HFF-Myc (cell line): ENCODE measurements at regions not wholly inside any gene's neighbourhood (a gene's known extent, or its start where the extent isn't known, plus 50 kb on each side); places are given as distances from the start of the nearest gene placed in this dataset.

Experiments
- DNase-seq: peaks from one replicate; pipeline ENCODE4 v3.0.0-alpha.2; 2011; ENCODE audit warnings: low read depth; ENCODE audit errors: extremely low read depth
- H3K4me3 ChIP-seq: replicated peaks from 2 replicates; pipeline ENCODE4 v1.5.1; 2011; ENCODE audit warnings: low read depth, mild to moderate bottlenecking, control low read depth, low read length
- CTCF ChIP-seq: IDR thresholded peaks from 2 replicates; pipeline ENCODE4 v1.5.1; 2012; ENCODE audit warnings: mild to moderate bottlenecking, low read depth, low read length, control low read depth; ENCODE audit errors: missing control alignments

- H3K4me3 ChIP-seq, result no peak overlapping the region
- TF ChIP-seq CTCF, result no peak
- peak; percentile 49 for DNase-seq
Observed at GRCh38 chr10:60661637-60662036, 116.6 kb upstream of the CDK1 start.

GRCh38 chr10:60660625-60661024, 117.7 kb upstream of the CDK1 start:
- no peak overlapping the region for H3K4me3 ChIP-seq
- no peak for TF ChIP-seq CTCF
- no peak for DNase-seq

DNA sequence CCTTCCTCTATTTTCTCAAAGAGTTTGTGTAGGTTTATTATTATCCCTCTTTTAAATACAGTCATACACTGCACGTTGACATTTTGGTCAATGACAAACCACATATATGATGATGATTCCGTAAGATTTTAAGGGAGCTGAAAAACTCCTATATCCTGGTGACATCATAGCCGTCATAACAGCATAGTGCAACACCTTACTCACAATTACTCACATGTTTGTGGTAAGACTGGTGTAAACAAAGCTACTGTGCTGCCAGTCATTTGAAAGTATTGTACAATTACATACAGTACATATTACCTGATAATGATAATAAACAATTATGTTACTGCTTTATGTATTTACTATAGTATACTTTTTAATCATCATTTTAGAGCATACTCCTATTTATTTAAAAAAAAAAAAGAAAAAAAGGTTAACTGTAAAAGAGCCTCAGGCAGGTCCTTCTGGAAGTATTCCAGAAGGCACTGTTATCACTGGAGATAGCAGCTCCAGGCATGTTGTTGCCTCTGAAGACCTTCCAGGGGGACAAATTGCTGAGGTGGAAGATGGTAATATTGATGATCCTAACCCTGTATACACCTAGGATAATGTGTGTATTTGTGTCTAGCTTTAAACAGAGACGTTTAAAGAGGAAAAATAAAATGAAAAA, 123.3 kb upstream of the CDK1 start:
- DNase-seq, result peak; percentile 24
- TF ChIP-seq CTCF, result no peak
- no peak overlapping the region for H3K4me3 ChIP-seq

- DNase-seq, result no peak
- TF ChIP-seq CTCF, result no peak
- H3K4me3 ChIP-seq, result no peak overlapping the region
Observed at GRCh38 chr10:60652628-60653027, 125.7 kb upstream of the CDK1 start.

DNA sequence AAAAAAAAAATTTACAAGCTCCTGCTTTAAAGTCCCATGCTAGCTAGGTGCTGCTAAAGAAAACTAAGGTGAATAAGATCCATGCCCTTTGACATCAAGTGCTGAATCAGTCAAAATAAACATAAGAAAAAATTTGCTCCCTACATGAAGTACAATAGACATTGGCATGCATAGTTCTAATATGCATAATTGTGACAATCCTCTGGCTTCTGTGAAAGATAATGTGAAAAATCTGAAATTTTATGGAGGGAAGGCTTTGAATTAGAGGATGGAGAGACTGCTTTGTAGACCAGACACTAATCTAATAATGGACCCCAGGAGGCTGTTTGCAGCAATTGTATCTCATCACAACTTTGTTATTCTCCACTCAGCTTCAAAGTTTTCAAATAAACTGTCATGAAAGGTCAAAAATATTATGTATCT, 127.9 kb upstream of the CDK1 start:
- no peak for TF ChIP-seq CTCF
- H3K4me3 ChIP-seq, result no peak overlapping the region
- DNase-seq, result no peak

DNA sequence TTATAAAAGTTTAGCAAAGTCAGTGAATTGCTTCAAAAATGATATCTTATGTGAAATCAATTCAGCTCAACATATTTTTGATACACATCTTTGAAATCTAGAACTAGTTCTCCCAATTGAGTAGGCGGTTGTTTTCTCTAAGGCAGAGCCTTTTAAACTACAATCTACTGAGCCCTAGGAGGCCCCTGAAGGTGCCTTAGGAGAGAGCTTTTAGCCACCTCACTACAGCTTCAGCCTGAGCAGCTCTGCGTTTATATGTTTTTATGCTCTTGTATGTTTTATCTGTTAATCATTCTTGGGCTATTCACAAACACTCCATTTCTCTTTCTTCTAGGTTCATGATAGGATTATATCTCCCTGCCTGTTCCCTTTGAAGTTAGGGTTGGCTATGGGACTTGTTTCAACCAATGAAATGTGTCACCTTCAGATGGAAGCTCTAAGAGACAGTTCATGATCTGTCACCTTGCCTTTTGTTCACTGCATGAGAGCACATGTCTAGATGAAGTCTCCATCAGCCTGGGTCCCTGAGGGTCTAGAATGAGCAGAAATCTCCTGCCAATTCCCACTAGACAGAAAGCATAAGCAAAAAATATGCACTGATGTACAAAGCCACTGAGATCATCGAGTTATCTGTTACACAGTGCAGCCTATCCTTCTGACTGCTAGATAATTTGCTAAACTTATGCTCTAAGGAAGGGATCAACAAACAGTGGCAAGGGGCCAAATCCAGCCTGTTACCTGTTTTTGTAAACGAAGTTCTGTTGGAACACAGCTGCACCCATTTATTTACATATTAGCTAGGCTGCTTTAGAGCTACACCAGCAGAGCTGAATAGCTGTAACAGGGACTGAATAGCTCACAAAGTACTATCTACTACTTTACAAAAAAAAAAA, 128.5 kb upstream of the CDK1 start:
- no peak for TF ChIP-seq CTCF
- no peak for DNase-seq
- no peak overlapping the region for H3K4me3 ChIP-seq
